Liver (tissue), 8 donors: ENCODE measurements at regions not wholly inside any gene's neighbourhood (a gene's known extent, or its start where the extent isn't known, plus 50 kb on each side); places are given as distances from the start of the nearest gene placed in this dataset.

Experiments used
- DNase-seq: peaks from one replicate; pipeline ENCODE4 v3.0.0-alpha.2; 2017; ENCODE audit warnings: low spot score
- H3K27ac ChIP-seq, 2 donors: one replicate each; pipeline ENCODE4 v1.7.0; 2013; ENCODE audit warnings: inconsistent platforms in 2 of 2, low read length in 2 of 2, control low read depth in 1 of 2, low read depth in 1 of 2, mild to moderate bottlenecking in 1 of 2
- H3K27me3 ChIP-seq, 4 donors: one replicate each; pipeline versions ENCODE4 v1.6.1 to v1.7.0; 2013; ENCODE audit warnings: low read length in 3 of 4, inconsistent platforms in 1 of 4, mild to moderate bottlenecking in 1 of 4, moderate library complexity in 1 of 4; ENCODE audit not compliant: control insufficient read depth in 4 of 4, insufficient read depth in 4 of 4
- H3K36me3 ChIP-seq, 4 donors: one replicate each; pipeline versions ENCODE4 v1.6.1 to v1.7.0; 2013; ENCODE audit warnings: low read length in 3 of 4, mild to moderate bottlenecking in 3 of 4, low read depth in 1 of 4, moderate library complexity in 1 of 4; ENCODE audit not compliant: control insufficient read depth in 4 of 4, insufficient read depth in 3 of 4
- H3K4me1 ChIP-seq, 4 donors: one replicate each; pipeline versions ENCODE4 v1.6.1 to v1.7.0; 2013; ENCODE audit warnings: low read length in 3 of 4, mild to moderate bottlenecking in 3 of 4, moderate library complexity in 1 of 4; ENCODE audit not compliant: control insufficient read depth in 4 of 4, insufficient read depth in 4 of 4
- H3K4me3 ChIP-seq, 3 donors: one replicate each; pipeline versions ENCODE4 v1.6.1 to v1.7.0; 2013; ENCODE audit warnings: low read length in 3 of 3, control low read depth in 1 of 3, low read depth in 1 of 3, mild to moderate bottlenecking in 1 of 3
- H3K9ac ChIP-seq, 2 donors: one replicate each; pipeline ENCODE4 v1.7.0; 2013; ENCODE audit warnings: low read length in 2 of 2, mild to moderate bottlenecking in 2 of 2, moderate library complexity in 2 of 2, control low read depth in 1 of 2, low read depth in 1 of 2
- H3K9me3 ChIP-seq, 4 donors: one replicate each; pipeline versions ENCODE4 v1.6.1 to v1.7.0; 2013; ENCODE audit warnings: low read length in 3 of 4; ENCODE audit not compliant: control insufficient read depth in 4 of 4
- CTCF ChIP-seq: fragments of 150-350 bp; IDR thresholded peaks from 2 replicates; pipeline ENCODE4 v1.5.1; 2017; ENCODE audit warnings: improper control_type of control experiment, low read depth, low read length; ENCODE audit not compliant: missing input control
- EGR1 ChIP-seq, 2 donors: IDR thresholded peaks; 2 replicates each; pipeline ENCODE4 v1.6.1; 2016 to 2018; ENCODE audit warnings: antibody characterized with exemption in 2 of 2, low read depth in 2 of 2
- FOXA1 ChIP-seq: IDR thresholded peaks from 2 replicates; pipeline ENCODE4 v1.6.1; 2016; ENCODE audit warnings: antibody characterized with exemption
- FOXA2 ChIP-seq: IDR thresholded peaks from 2 replicates; pipeline ENCODE4 v1.6.1; 2016; ENCODE audit warnings: antibody characterized with exemption
- GABPA ChIP-seq, 2 donors: IDR thresholded peaks in 1 of 2; conservative IDR thresholded peaks in 1 of 2; 2 replicates each; pipeline ENCODE4 v1.6.1; 2016; ENCODE audit warnings: antibody characterized with exemption in 2 of 2, mild to moderate bottlenecking in 1 of 2, moderate library complexity in 1 of 2
- HNF4A ChIP-seq, 2 donors: conservative IDR thresholded peaks; 2 replicates each; pipeline ENCODE4 v1.6.1; 2016; ENCODE audit warnings: antibody characterized with exemption in 2 of 2, mild to moderate bottlenecking in 2 of 2
- HNF4G ChIP-seq: IDR thresholded peaks from 2 replicates; pipeline ENCODE4 v1.6.1; 2016; ENCODE audit warnings: antibody characterized with exemption
- JUND ChIP-seq, 2 donors: IDR thresholded peaks; 2 replicates each; pipeline ENCODE4 v1.6.1; 2016; ENCODE audit warnings: antibody characterized with exemption in 2 of 2
- NR2F2 ChIP-seq: IDR thresholded peaks from 2 replicates; pipeline ENCODE4 v1.6.1; 2016; ENCODE audit warnings: antibody characterized with exemption
- RAD21 ChIP-seq, 2 donors: IDR thresholded peaks; 2 replicates each; pipeline ENCODE4 v1.6.1; 2016; ENCODE audit warnings: antibody characterized with exemption in 2 of 2, mild to moderate bottlenecking in 2 of 2
- REST ChIP-seq: IDR thresholded peaks from 2 replicates; pipeline ENCODE4 v1.6.1; 2016; ENCODE audit warnings: antibody characterized with exemption, mild to moderate bottlenecking
- RXRA ChIP-seq, 2 donors: IDR thresholded peaks; 2 replicates each; pipeline ENCODE4 v1.6.1; 2017 to 2018; ENCODE audit warnings: antibody characterized with exemption in 2 of 2, mild to moderate bottlenecking in 1 of 2
- SP1 ChIP-seq: IDR thresholded peaks from 2 replicates; pipeline ENCODE4 v1.6.1; 2018; ENCODE audit warnings: antibody characterized with exemption, mild to moderate bottlenecking
- YY1 ChIP-seq: IDR thresholded peaks from 2 replicates; pipeline ENCODE4 v1.6.1; 2016; ENCODE audit warnings: antibody characterized with exemption, mild to moderate bottlenecking
- ZBTB33 ChIP-seq: IDR thresholded peaks from 2 replicates; pipeline ENCODE4 v1.6.1; 2016; ENCODE audit warnings: antibody characterized with exemption
- WGBS: extraction: QIAGEN DNeasy Blood & Tissue Kit; methylation state at CpG from one replicate; pipeline ENCODE4 v1.1.7; 2013; 5-methylcytosine and 5-hydroxymethylcytosine counted together
- TF ChIP-seq, protein P1 (sequence below): IDR thresholded peaks from 2 replicates; pipeline ENCODE4 v1.6.1; 2016; ENCODE audit warnings: antibody characterized with exemption
- TF ChIP-seq, protein P2 (sequence below): IDR thresholded peaks from 2 replicates; pipeline ENCODE4 v1.6.1; 2016; ENCODE audit warnings: antibody characterized with exemption
- donor health status: healthy.
- donor health status: healthy.
- donor health status: healthy.
- donor health status: healthy.
- donor health status: healthy.

- Histone ChIP-seq H3K9ac (no peak overlapping the region), H3K4me3 (no peak overlapping the region), H3K27me3 (no peaks in the 10 kb centered on the region), H3K9me3 (no peaks in the 10 kb centered on the region), H3K4me1 (no peaks in the 10 kb centered on the region), H3K27ac (no peak overlapping the region), H3K36me3 (no peaks in the 10 kb centered on the region)
- 78% methylated on average over 2 of the region's 2 CpGs for WGBS
- TF ChIP-seq, protein P1, sequence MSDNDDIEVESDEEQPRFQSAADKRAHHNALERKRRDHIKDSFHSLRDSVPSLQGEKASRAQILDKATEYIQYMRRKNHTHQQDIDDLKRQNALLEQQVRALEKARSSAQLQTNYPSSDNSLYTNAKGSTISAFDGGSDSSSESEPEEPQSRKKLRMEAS = no peak
- no peak for TF ChIP-seq NR2F2
- no peak for TF ChIP-seq HNF4G
- no peak for TF ChIP-seq FOXA1
- no peak for TF ChIP-seq SP1
- TF ChIP-seq CTCF = no peak
- TF ChIP-seq GABPA (IDR thresholded peaks at IDR 0.05 in 1 of 2, conservative IDR thresholded peaks at IDR 0.05 in 1 of 2) = no peak
- no peak for TF ChIP-seq EGR1 (IDR thresholded peaks at IDR 0.05; ENCODE audit: low read depth in 2 of 2)
- TF ChIP-seq RXRA (IDR thresholded peaks at IDR 0.05) = no peak
- TF ChIP-seq YY1 = no peak
- no peak for TF ChIP-seq JUND (IDR thresholded peaks at IDR 0.05)
- TF ChIP-seq REST = no peak
- no peak for TF ChIP-seq HNF4A (conservative IDR thresholded peaks at IDR 0.05)
- DNase-seq = no peak
Measured at GRCh38 chr3:41031401-41031800, 167.9 kb upstream of the CTNNB1 start.

- no peak for DNase-seq
- 89% methylated on average over 3 of the region's 3 CpGs for WGBS
- TF ChIP-seq RAD21 (IDR thresholded peaks at IDR 0.05) = no peak
- no peak for TF ChIP-seq YY1
- no peak for TF ChIP-seq EGR1 (IDR thresholded peaks at IDR 0.05; ENCODE audit: low read depth in 2 of 2)
- TF ChIP-seq NR2F2 = no peak
- TF ChIP-seq GABPA (IDR thresholded peaks at IDR 0.05 in 1 of 2, conservative IDR thresholded peaks at IDR 0.05 in 1 of 2) = no peak
- TF ChIP-seq HNF4A (conservative IDR thresholded peaks at IDR 0.05) = no peak
- no peak for TF ChIP-seq JUND (IDR thresholded peaks at IDR 0.05)
- TF ChIP-seq, protein P1 = no peak
- TF ChIP-seq SP1 = no peak
- TF ChIP-seq REST = no peak
- TF ChIP-seq ZBTB33 = no peak
- TF ChIP-seq FOXA1 = no peak
- TF ChIP-seq FOXA2 = no peak
- TF ChIP-seq, protein P2, sequence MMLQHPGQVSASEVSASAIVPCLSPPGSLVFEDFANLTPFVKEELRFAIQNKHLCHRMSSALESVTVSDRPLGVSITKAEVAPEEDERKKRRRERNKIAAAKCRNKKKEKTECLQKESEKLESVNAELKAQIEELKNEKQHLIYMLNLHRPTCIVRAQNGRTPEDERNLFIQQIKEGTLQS = no peak
- TF ChIP-seq CTCF = no peak
Measured at GRCh38 chr3:41033956-41034519, 165.3 kb upstream of the CTNNB1 start.

More at GRCh38 chr3:41033956-41034519, 165.3 kb upstream of the CTNNB1 start:
- Histone ChIP-seq H3K4me1 (no peaks in the 10 kb centered on the region), H3K9ac (no peak overlapping the region), H3K4me3 (no peak overlapping the region), H3K9me3 (no peaks in the 10 kb centered on the region), H3K27me3 (no peaks in the 10 kb centered on the region), H3K36me3 (no peaks in the 10 kb centered on the region), H3K27ac (no peak overlapping the region)
